Caco-2 (cell line): ENCODE measurements at regions not wholly inside any gene's neighbourhood (a gene's known extent, or its start where the extent isn't known, plus 50 kb on each side); places are given as distances from the start of the nearest gene placed in this dataset.

ENCODE experiments used
- BruUV-seq: library from RNA; stranded (reverse); fragments of 400-500 nt; replicated peaks from 2 replicates; lab custom pipeline; 2021; lab: Mats Ljungman, UMichigan
- CTCF ChIA-PET: fragments of 300-600 bp; sonication (Branson Sonifier 250); formaldehyde crosslinking; loops from one replicate; lab custom pipeline; 2022; ENCODE audit warnings: antibody characterized with exemption; lab: Charles Lee
- POLR2A ChIA-PET: fragments of 300-600 bp; sonication (Branson Sonifier 250); formaldehyde crosslinking; loops from one replicate; lab custom pipeline; 2022; ENCODE audit warnings: antibody characterized with exemption; lab: Charles Lee
- DNase-seq, 2 experiments: peaks; one replicate each; pipeline versions ENCODE4 v3.0.0 to v3.0.0-alpha.2; 2020 to 2022
- H3K27me3 ChIP-seq: replicated peaks from 2 replicates; pipeline ENCODE4 v1.6.0; 2011; ENCODE audit warnings: low read length; ENCODE audit not compliant: control insufficient read depth, insufficient read depth
- H3K36me3 ChIP-seq: 2 replicates; pipeline ENCODE4 v1.5.1; 2011; ENCODE audit warnings: low read length; ENCODE audit not compliant: control insufficient read depth, insufficient read depth
- H3K4me1 ChIP-seq: fragments of 250-450 bp; sonication (Bioruptor Pico); 2 replicates; pipeline ENCODE4 v1.5.1; 2020; ENCODE audit warnings: mild to moderate bottlenecking
- H3K4me3 ChIP-seq: 2 replicates; pipeline ENCODE4 v1.5.1; 2011; ENCODE audit warnings: low read depth, mild to moderate bottlenecking, control low read depth, low read length
- H3K9me3 ChIP-seq: fragments of 250-450 bp; sonication (Bioruptor Pico); 2 replicates; pipeline ENCODE4 v1.5.1; 2020; ENCODE audit warnings: mild to moderate bottlenecking, moderate library complexity
- H3K27ac Mint-ChIP-seq: one replicate; pipeline ENCODE4 v1.8.0; 2022; ENCODE audit warnings: mixed read lengths; ENCODE audit not compliant: unreplicated experiment
- H3K27me3 Mint-ChIP-seq: one replicate; pipeline ENCODE4 v1.8.0; 2022; ENCODE audit warnings: mixed read lengths; ENCODE audit not compliant: insufficient read depth, unreplicated experiment
- H3K36me3 Mint-ChIP-seq: one replicate; pipeline ENCODE4 v1.8.0; 2022; ENCODE audit warnings: mild to moderate bottlenecking, mixed read lengths; ENCODE audit not compliant: insufficient read depth, unreplicated experiment
- H3K4me1 Mint-ChIP-seq: one replicate; pipeline ENCODE4 v1.8.0; 2022; ENCODE audit warnings: low read depth, mixed read lengths; ENCODE audit not compliant: unreplicated experiment
- H3K4me3 Mint-ChIP-seq: one replicate; pipeline ENCODE4 v1.8.0; 2022; ENCODE audit warnings: mild to moderate bottlenecking, moderate library complexity, mixed read lengths; ENCODE audit not compliant: unreplicated experiment
- H3K9me3 Mint-ChIP-seq: one replicate; pipeline ENCODE4 v1.8.0; 2022; ENCODE audit warnings: mixed read lengths; ENCODE audit not compliant: unreplicated experiment
- CTCF ChIP-seq, 2 experiments: fragments of 200-600 bp in 1 of 2; IDR thresholded peaks; 1 replicate in 1 of 2; 2 replicates in 1 of 2; pipeline versions ENCODE4 v1.5.1 to v1.8.0; 2011 to 2022; ENCODE audit warnings: antibody characterized with exemption in 1 of 2, control low read depth in 1 of 2, inconsistent platforms in 1 of 2, low read depth in 1 of 2, low read length in 1 of 2, mild to moderate bottlenecking in 1 of 2, moderate library complexity in 1 of 2; ENCODE audit not compliant: insufficient read depth in 1 of 2, severe bottlenecking in 1 of 2, unreplicated experiment in 1 of 2
- intact Hi-C: fragments of 100-400 bp; cut with micrococcal nuclease; formaldehyde crosslinking; loops from one replicate; pipeline ENCODE4 v1.10.0; 2022; ENCODE audit not compliant: unreplicated experiment

GRCh38 chr6:71558974-71559373 lies 270.4 kb downstream of the OGFRL1 start:
- POLR2A ChIA-PET = no interaction called here

GRCh38 chr6:71567562-71567961 lies 279.0 kb downstream of the OGFRL1 start:
- no peaks in the 10 kb centered on the region for H3K4me1 ChIP-seq
- BruUV-seq = no TSS peak
- ChIA-PET POLR2A (no interaction called here), CTCF (no interaction called here)
- Mint-ChIP-seq H3K4me1 (no peaks in the 10 kb centered on the region), H3K36me3 (no peaks in the 10 kb centered on the region), H3K27ac (no peak overlapping the region), H3K4me3 (no peak overlapping the region), H3K9me3 (no peaks in the 10 kb centered on the region), H3K27me3 (no peaks in the 10 kb centered on the region)
- no peaks in the 10 kb centered on the region for H3K36me3 ChIP-seq
- TF ChIP-seq CTCF (IDR thresholded peaks at IDR 0.05; ENCODE audit: insufficient read depth in 1 of 2, low read depth in 1 of 2, low read length in 1 of 2, severe bottlenecking in 1 of 2, unreplicated experiment in 1 of 2) = no peak
- no peak overlapping the region for H3K4me3 ChIP-seq
- H3K27me3 ChIP-seq = no peaks in the 10 kb centered on the region
- H3K9me3 ChIP-seq = no peaks in the 10 kb centered on the region
- DNase-seq = no peak
- intact Hi-C loops = no loop called here

More at GRCh38 chr6:71558974-71559373, 270.4 kb downstream of the OGFRL1 start:
- Mint-ChIP-seq H3K36me3 (no peaks in the 10 kb centered on the region), H3K27me3 (no peaks in the 10 kb centered on the region), H3K4me3 (no peak overlapping the region), H3K27ac (no peak overlapping the region), H3K4me1 (no peaks in the 10 kb centered on the region), H3K9me3 (peaks cover 31% of the 10 kb centered on the region)
- Histone ChIP-seq H3K27me3 (no peaks in the 10 kb centered on the region), H3K4me1 (no peaks in the 10 kb centered on the region), H3K9me3 (peaks cover 30% of the 10 kb centered on the region), H3K4me3 (no peak overlapping the region), H3K36me3 (no peaks in the 10 kb centered on the region)
- no peak for DNase-seq
- intact Hi-C loops = no loop called here
- TF ChIP-seq CTCF (IDR thresholded peaks at IDR 0.05; ENCODE audit: insufficient read depth in 1 of 2, low read depth in 1 of 2, low read length in 1 of 2, severe bottlenecking in 1 of 2, unreplicated experiment in 1 of 2) = no peak
- CTCF ChIA-PET = no interaction called here
- BruUV-seq = no TSS peak

GRCh38 chr6:71577766-71578165 lies 289.2 kb downstream of the OGFRL1 start:
- no peak overlapping the region for H3K27ac Mint-ChIP-seq
- ChIA-PET POLR2A (no interaction called here), CTCF (no interaction called here)
- intact Hi-C loops = no loop called here
- no peak overlapping the region for H3K4me3 ChIP-seq
- H3K4me1 Mint-ChIP-seq = peaks cover 6% of the 10 kb centered on the region
- no peak for DNase-seq
- no peaks in the 10 kb centered on the region for H3K27me3 Mint-ChIP-seq
- H3K9me3 ChIP-seq = no peaks in the 10 kb centered on the region
- no peak for TF ChIP-seq CTCF (IDR thresholded peaks at IDR 0.05; ENCODE audit: insufficient read depth in 1 of 2, low read depth in 1 of 2, low read length in 1 of 2, severe bottlenecking in 1 of 2, unreplicated experiment in 1 of 2)
- H3K4me1 ChIP-seq = peaks cover 23% of the 10 kb centered on the region
- H3K4me3 Mint-ChIP-seq = no peak overlapping the region
- H3K36me3 Mint-ChIP-seq = no peaks in the 10 kb centered on the region
- BruUV-seq = no TSS peak
- no peaks in the 10 kb centered on the region for H3K36me3 ChIP-seq
- H3K27me3 ChIP-seq = no peaks in the 10 kb centered on the region
- H3K9me3 Mint-ChIP-seq = no peaks in the 10 kb centered on the region
